Pancreas (tissue), 10 donors: ENCODE measurements at regions not wholly inside any gene's neighbourhood (a gene's known extent, or its start where the extent isn't known, plus 50 kb on each side); places are given as distances from the start of the nearest gene placed in this dataset.
A peak's percentile ranks its signal among the peaks of the same experiment; 100 is the strongest.

Experiments
- ATAC-seq, 4 donors: fragments of 200-7000 bp; cut with Tn5 transposase; one replicate each; pipeline versions ENCODE4 v1.8.0 to v1.9.1; 2020; ENCODE audit warnings: mild to moderate bottlenecking in 4 of 4, moderate library complexity in 4 of 4
- DNase-seq, 6 donors: peaks; one replicate each; pipeline ENCODE4 v3.0.0-alpha.2; 2020
- FAIRE-seq: peaks from 2 replicates; lab custom pipeline; 2012; peaks lifted over from hg19 to GRCh38; lab: Jason Lieb, UNC
- H3K27ac ChIP-seq, 4 donors: fragments of 200-600 bp; sonication (generic); 1 replicate in 3 of 4; 2 replicates in 1 of 4; pipeline versions ENCODE4 v1.5.0 to v1.8.0; 2020
- H3K27me3 ChIP-seq, 4 donors: fragments of 200-600 bp; one replicate each; pipeline ENCODE4 v1.8.0; 2021
- H3K36me3 ChIP-seq, 3 donors: fragments of 200-600 bp; sonication (generic) in 1 of 3; one replicate each; pipeline versions ENCODE4 v1.5.0 to v1.8.0; 2020 to 2021
- H3K4me1 ChIP-seq, 3 donors: fragments of 200-600 bp; one replicate each; pipeline ENCODE4 v1.8.0; 2021
- H3K4me3 ChIP-seq, 4 donors: fragments of 200-600 bp; sonication (generic) in 2 of 4; one replicate each; pipeline versions ENCODE4 v1.5.0 to v1.8.0; 2020 to 2021
- H3K9me3 ChIP-seq, 4 donors: fragments of 200-600 bp; one replicate each; pipeline ENCODE4 v1.8.0; 2021
- WGBS, 2 donors: extraction: QIAGEN DNeasy Blood & Tissue Kit; methylation state at CpG; one replicate each; pipeline ENCODE4 v1.1.7; 2013; 5-methylcytosine and 5-hydroxymethylcytosine counted together
- intact Hi-C, 3 donors: fragments of 100-400 bp; cut with DNase I; formaldehyde crosslinking; loops; one replicate each; pipeline versions ENCODE4 v1.11.1 to v1.14.2; 2022
- TF ChIP-seq, protein P1 (sequence below), 4 donors: fragments of 200-600 bp; sonication (generic) in 3 of 4; IDR thresholded peaks; one replicate each; pipeline versions ENCODE4 v1.5.0 to v1.8.0; 2021; ENCODE audit warnings: antibody characterized with exemption in 4 of 4
- donor health status: healthy with polysubstance abuse.
- donor health status: DM: no; HTN: no; CAD: no; lungs with moderate emphysema.
- donor health status: DM: no; HTN: no; CAD: no.
- donor health status: control.
- donor health status: control.
- donor health status: Bipolar disorder and iron deficiency.
- donor health status: DM: yes; HTN: yes; CAD: no.
- donor health status: DM: no; HTN: no; CAD: no.
- donor health status: DM: no; HTN: no; CAD: no.
- donor health status: DM: yes; HTN: yes; CAD: no.

DNA sequence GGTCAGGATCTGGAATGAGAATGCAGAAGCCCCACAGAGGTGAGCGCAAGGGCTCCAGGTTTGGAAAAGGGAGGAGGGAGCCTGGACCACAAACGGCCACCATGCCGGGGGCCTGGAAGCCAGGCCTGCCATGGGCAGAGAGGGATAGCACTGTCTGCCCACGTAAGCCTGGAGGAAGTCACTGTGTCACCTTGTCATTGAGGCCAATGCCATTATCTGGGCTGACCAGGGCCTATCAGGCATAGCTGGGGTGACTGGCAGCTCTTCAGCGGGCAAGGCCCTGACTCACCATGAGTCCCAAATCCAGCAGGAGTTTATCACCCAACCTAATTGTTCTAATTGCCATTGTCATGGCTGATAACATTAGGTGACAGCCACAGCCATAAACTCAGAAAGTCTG, 84.6 kb downstream of the MATN1 start:
- Histone ChIP-seq H3K27me3 (no peaks in the 10 kb centered on the region), H3K36me3 (no peaks in the 10 kb centered on the region), H3K4me3 (no peak overlapping the region), H3K27ac (no peak overlapping the region), H3K9me3 (no peaks in the 10 kb centered on the region), H3K4me1 (no peaks in the 10 kb centered on the region)
- intact Hi-C loops = no loop called here
- WGBS, 2 donors = 95 to 98% methylated on average over 5 of the region's 5 CpGs
- TF ChIP-seq, protein P1, sequence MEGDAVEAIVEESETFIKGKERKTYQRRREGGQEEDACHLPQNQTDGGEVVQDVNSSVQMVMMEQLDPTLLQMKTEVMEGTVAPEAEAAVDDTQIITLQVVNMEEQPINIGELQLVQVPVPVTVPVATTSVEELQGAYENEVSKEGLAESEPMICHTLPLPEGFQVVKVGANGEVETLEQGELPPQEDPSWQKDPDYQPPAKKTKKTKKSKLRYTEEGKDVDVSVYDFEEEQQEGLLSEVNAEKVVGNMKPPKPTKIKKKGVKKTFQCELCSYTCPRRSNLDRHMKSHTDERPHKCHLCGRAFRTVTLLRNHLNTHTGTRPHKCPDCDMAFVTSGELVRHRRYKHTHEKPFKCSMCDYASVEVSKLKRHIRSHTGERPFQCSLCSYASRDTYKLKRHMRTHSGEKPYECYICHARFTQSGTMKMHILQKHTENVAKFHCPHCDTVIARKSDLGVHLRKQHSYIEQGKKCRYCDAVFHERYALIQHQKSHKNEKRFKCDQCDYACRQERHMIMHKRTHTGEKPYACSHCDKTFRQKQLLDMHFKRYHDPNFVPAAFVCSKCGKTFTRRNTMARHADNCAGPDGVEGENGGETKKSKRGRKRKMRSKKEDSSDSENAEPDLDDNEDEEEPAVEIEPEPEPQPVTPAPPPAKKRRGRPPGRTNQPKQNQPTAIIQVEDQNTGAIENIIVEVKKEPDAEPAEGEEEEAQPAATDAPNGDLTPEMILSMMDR (IDR thresholded peaks at IDR 0.05) = no peak
- FAIRE-seq (no peak), DNase-seq (no peak), ATAC-seq (no peak)

DNA sequence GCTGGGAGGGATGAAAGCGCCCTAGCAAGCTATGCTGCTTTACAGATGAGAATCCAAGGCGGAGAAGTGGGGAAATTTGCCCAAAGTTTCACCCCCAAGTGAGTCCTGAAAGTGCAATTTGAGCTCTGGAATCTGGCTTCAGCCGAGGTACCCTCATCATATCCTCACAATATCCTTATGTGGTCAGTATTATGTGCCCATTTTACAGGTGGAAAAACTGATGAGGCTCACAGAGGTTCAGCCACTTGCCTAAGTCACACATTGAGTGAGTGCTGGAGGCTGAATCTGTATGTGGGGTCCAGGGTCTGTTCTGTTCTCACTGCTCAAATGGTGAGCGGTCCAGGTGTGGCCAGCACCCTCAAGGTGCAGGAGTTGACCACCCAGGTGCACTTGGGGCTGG, 85.3 kb downstream of the MATN1 start:
- Histone ChIP-seq H3K27ac (no peak overlapping the region), H3K36me3 (no peaks in the 10 kb centered on the region), H3K27me3 (no peaks in the 10 kb centered on the region), H3K4me3 (no peak overlapping the region), H3K9me3 (no peaks in the 10 kb centered on the region), H3K4me1 (no peaks in the 10 kb centered on the region)
- ATAC-seq (no peak), FAIRE-seq (no peak), DNase-seq (no peak)
- TF ChIP-seq, protein P1 (IDR thresholded peaks at IDR 0.05) = no peak
- 85 to 90% methylated on average over 4 of the region's 4 CpGs for WGBS, 2 donors
- intact Hi-C loops = no loop called here

DNA sequence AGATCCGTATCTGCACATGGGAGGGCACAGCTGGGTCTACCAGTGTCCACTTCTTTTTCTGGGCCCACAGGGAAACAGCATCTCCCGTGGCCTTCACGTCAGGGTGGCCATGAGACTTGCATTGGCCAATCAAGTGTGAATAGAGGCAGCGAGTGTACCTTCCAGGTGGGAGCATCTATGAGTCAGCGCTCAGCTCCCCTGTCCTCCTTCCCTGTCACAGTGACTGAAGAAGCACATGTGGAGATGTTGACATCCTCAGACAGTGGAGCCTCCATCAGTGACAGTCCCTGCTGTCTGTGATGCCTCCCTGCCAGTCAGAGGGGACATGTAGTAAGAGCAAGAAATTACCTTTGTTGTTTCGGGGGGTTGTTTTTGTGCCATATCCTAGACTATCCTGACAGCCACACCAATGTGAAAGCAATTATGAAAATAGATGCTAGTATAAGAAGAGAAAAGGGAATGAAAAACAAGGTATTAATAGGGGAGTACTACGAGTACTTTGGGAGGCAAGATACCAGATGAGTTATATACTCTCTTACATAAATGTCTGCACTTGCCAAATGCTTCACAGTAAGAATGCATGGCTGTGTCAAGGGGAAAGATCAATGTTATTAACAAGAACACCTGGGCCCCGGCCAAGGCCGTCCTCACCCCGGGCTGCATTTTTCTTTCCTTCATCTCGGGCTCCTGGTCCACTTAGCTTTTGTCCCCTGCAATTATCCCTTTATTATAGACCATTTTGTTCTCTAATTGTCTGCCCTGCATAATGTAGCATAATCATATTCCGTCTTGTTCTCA, 86.0 kb downstream of the MATN1 start:
- no peak for DNase-seq
- intact Hi-C loops = no loop called here
- Histone ChIP-seq H3K27me3 (no peaks in the 10 kb centered on the region), H3K36me3 (no peaks in the 10 kb centered on the region), H3K27ac (no peak overlapping the region), H3K4me1 (no peaks in the 10 kb centered on the region), H3K9me3 (no peaks in the 10 kb centered on the region), H3K4me3 (no peak overlapping the region)
- peak in 2 of 4 donors; percentile 32 to 34 for ATAC-seq
- TF ChIP-seq, protein P1 (IDR thresholded peaks at IDR 0.05) = no peak
- 46 to 48% methylated on average over 12 of the region's 12 CpGs for WGBS, 2 donors
- no peak for FAIRE-seq

DNA sequence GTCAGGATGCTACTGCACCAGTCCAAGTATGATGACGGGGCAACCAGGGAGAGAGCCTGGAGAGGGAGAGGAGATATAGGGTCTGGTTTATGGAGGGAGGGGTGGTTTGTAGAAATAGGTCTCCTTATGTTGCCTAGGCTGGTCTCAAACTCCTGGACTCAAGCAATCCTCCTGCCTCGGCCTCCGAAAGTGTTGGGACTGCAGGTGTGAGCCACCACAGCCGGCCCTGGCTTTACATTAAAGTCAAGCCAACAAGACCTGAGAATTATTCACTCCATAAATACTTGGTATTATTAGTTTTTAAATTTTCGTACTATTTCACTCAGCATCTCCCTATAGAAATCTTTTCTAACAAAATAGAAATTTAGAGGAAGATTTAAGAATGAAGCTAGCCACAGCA, 86.8 kb downstream of the MATN1 start:
- Histone ChIP-seq H3K4me3 (no peak overlapping the region), H3K27me3 (no peaks in the 10 kb centered on the region), H3K36me3 (no peaks in the 10 kb centered on the region), H3K27ac (no peak overlapping the region), H3K4me1 (no peaks in the 10 kb centered on the region), H3K9me3 (no peaks in the 10 kb centered on the region)
- DNase-seq (no peak), FAIRE-seq (no peak), ATAC-seq (no peak)
- WGBS, 2 donors = 89 to 96% methylated on average over 5 of the region's 5 CpGs
- intact Hi-C loops = no loop called here
- TF ChIP-seq, protein P1 (IDR thresholded peaks at IDR 0.05) = no peak

DNA sequence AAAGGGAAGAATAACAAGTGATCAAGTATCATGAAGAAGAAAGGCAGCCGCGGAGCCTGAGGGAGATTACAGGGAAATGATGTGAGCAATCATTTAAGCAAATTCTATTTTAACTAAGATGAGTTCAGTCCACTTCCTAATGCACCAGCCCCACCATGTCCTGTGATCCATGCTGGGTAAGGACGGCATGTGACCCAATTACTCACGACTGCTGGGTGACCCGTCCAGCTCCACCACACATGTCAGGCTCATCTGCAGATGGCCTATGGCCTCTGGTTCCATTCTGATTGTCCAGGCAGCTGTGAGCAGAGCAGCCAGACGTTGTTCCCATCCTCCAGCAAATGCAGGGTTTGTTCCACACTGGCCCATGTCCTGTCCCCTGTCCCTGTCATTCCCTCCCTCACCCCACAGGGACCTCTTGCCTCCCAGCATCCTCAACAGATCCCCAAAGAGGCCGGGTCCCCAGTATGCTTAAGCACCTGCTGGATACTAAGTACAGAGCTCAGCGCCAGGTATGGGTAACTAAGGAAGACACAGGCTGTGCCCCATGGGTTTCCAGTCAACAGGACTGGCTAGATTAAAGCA, 87.9 kb downstream of the MATN1 start:
- ATAC-seq = no peak
- DNase-seq = no peak
- H3K27me3 ChIP-seq = no peaks in the 10 kb centered on the region
- H3K9me3 ChIP-seq = no peaks in the 10 kb centered on the region
- no peak for FAIRE-seq
- 70 to 71% methylated on average over 8 of the region's 8 CpGs for WGBS, 2 donors
- intact Hi-C loops = no loop called here
- H3K27ac ChIP-seq = no peak overlapping the region
- no peaks in the 10 kb centered on the region for H3K36me3 ChIP-seq
- TF ChIP-seq, protein P1 (IDR thresholded peaks at IDR 0.05) = no peak
- H3K4me1 ChIP-seq = no peaks in the 10 kb centered on the region
- no peak overlapping the region for H3K4me3 ChIP-seq
